HT1080 (cell line): ENCODE measurements at regions not wholly inside any gene's neighbourhood (a gene's known extent, or its start where the extent isn't known, plus 50 kb on each side); places are given as distances from the start of the nearest gene placed in this dataset.
"Not testable (repeated sequence)": the region's sequence is repeated elsewhere in the genome, so short reads cannot be mapped to it uniquely, and the experiment has no call there.

ENCODE experiments used
- DNase-seq: peaks from one replicate; pipeline ENCODE4 v3.0.0-alpha.2; 2015; ENCODE audit warnings: low read depth

- DNase-seq = no peak
Observed at GRCh38 chr18:76307293-76307690, 187.8 kb downstream of the ZNF516 start.

DNA sequence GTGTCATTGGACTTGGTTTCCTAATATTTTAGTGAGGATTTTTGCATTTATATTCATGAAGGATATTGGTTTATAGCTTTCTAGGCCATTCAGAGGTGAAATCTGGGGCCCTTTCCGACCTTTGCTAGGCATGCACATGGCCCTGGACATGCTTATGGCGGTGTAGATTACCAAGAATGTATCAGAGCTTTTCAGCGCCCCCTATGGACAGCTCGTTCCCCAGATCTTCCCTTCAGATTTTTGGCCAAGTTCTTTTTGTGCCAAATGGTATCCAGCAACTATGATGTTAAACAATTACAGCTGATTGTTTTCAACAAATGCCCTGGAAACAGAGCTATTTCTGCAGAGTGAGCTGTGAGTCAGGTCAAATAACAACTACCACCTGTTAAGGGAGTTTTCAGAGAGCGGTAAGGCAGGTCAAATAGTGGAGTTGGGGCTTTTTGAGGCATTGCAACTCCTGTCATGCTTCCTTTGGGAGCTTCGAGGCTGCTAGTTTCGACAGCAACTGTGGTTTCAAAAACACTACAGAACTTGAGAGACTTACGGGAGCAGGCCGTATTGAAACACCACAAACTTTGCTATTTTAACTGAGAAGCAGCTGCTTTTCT, 188.3 kb downstream of the ZNF516 start:
- DNase-seq = no peak

- DNase-seq = no peak
Observed at GRCh38 chr18:76285866-76286265, 209.2 kb downstream of the ZNF516 start.

- no peak for DNase-seq
Observed at GRCh38 chr18:76281565-76281964, 213.5 kb downstream of the ZNF516 start.

GRCh38 chr18:76277801-76278200, 217.2 kb downstream of the ZNF516 start:
- no peak for DNase-seq

DNA sequence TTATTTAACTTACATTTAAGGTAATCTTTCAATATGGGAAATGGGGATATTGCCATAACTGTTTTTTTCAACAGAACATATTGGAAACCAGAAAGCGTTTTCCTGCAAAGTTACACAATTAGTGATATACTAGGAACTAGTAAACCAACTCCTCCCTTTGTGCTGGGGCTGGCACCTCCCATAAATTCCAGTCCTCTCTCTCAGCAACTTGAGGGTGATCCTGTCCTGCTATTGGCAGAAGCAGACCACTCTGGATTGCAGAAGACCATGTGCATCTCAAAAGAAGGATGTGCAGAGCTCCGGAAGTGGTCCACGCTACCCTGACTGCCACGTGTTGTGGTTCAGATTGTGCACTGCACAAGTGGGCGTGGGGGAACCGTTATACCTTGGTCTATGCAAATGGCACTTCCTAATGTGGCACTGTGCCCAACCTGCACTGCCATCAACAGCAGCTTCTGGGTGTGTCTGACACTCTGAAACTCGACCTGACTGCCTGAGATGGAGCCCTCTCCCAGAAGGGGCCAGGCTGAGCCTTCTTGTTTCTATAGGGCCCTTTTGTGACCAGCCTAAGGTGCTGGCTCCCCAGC, 219.2 kb downstream of the ZNF516 start:
- no peak for DNase-seq

GRCh38 chr18:76274468-76275289, 220.4 kb downstream of the ZNF516 start:
- DNase-seq = peak; percentile 30

GRCh38 chr18:76273956-76274355, 221.1 kb downstream of the ZNF516 start:
- DNase-seq = no peak

DNA sequence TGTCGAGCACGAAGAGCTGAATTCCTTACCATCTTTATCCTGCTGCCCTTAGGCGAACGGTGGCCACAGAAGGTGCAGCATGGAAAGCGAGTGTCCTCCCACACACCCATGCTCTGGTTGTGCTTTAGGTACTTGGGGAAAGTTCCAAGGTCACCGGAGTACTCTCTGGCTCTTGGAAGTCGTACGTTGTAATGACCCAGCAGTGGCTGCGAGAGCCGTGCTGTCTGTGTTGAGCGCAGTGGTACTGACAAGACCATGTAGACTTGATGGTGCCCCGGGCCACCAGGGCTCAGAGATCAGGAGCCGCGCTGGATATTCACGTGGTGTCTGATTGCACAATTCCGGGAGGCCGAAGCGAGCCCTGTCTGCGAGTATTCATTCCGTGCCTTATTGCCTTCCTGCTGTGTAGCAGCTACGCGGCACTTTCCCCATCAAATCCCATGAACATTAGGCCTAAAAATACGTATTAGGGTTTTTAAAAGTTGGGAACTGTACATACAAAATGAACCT, 222.0 kb downstream of the ZNF516 start:
- no peak for DNase-seq

DNA sequence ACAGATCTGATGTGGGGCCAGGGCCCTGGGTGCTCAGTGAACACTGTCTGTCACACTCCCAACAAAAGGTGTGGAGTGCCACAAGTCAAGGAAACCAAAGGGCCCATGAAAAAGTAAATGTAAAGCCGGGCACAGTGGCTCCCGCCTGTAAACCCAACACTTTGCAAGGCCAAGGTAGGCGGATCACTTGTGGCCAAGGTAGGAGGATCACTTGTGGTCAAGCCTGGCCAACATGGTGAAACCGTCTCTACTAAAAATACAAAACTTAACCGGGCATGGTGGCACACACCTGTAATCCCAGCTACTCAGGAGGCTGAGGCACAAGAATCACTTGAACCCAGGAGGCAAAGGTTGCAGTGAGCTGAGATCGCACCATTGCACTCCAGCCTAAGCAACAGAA, 227.6 kb downstream of the ZNF516 start:
- DNase-seq = not testable (repeated sequence)

DNA sequence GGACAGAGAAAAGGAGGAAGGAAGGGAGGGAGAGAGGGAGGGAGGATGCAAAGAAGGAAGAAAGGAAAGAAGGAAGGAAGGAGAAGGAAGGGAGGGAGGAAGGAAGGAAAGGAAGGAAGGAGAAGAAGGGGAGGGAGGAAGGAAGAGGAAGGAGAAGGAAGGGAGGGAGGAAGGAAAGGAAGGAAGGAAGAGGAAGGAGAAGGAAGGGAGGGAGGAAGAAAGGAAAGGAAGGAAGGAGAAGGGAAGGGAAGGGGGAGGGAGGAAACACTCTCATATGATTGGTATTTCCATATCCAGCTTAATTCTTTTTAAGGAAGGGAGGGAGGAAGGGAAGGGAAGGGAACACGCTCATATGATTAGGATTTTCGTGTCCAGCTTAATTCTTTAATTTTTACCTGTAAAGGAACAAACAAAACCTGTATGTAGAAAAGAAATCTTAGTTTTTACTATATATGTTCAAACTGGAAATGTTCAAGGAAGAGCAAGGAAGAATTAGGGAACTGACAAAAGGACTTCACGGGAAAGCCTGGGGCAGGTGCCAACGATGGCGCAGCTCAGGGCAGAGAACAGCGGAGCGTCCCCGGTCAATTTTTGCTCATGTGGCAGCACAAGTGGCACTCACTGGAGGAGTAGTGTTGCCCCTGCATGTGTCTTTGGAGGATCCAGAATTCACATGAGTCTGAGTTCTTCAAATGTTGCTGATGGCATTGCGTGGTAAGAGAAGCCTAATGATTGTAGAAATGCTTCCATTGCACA, 228.6 kb downstream of the ZNF516 start:
- DNase-seq = no peak

- no peak for DNase-seq
Observed at GRCh38 chr18:76265497-76266235, 229.4 kb downstream of the ZNF516 start.

- no peak for DNase-seq
Observed at GRCh38 chr18:76264876-76265250, 230.2 kb downstream of the ZNF516 start.

DNA sequence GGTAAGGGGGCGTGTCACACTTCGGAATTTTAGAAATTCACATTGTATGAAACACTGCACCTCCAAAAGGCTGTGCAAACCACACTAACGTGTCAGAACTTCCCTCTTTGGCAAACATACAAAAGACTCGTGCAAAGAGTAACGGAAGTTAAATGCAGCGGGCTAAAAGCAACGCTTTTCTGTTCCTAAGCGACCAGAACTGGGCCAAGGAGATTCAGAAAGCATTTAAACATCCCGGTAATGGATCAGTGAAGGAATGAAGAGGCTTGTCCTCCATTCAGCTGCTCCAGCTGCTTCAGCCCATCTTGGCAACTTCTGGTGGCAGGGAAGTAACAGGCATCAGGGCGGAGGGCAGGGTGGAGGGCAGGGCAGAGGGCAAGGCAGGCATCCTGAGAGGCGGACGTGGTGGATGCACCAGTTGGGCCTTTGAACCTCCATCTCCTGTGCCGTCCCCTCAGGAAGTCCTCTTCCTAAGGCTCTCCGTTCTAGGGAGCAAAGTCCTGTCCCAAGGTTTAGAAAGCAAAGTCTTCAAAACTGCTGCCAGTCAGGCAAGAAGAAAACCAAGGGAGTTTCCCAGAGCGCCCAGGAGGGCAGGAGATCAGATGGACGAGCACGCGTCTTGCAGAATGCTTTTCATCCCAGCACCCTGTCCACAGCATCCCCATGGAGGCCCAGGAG, 230.7 kb downstream of the ZNF516 start:
- no peak for DNase-seq

DNA sequence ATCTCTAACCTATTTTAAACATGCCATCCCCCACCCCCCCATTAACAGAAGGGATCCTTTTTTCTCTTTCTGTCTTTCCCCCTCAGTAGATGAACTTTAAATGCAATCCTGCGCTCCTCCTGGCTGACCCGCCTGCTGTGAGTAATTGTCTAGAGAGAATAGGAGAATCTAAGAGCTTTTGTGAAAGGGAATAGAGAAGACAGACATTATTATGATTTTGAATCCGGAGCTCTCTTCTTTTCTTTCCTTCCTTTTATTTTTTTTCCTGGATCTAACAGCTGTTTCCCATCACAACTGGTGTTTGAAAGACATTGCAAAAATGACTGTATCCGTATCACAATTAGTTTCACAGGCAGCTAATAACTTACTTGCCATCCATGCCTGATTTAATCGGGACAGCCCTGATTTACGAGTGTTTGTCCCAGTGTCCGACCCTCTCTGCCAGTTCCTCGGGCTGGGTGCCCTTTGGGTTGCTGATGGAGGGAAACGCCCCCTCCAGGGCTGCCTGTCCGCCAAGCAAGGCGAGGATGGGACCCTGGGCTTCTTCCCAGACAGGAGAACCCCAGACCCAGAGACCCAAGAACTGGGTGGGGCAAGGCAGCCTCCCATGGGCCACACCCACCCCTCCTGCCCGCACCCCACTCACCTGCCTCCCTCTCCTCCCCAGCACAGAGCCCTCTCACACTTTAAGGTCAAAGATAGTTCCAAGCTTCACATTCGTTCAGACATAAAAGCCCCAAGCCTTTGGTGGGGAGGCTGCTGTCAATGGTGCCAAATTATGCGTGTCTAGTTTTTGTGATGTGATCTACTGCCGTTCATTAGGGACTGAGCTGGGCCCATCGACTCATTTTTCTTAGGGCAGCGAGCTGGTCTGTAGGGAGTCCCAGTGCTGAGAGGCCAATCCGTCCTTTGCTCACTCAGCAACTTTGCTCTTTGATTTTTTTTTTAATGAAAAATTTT, 231.7 kb downstream of the ZNF516 start:
- no peak for DNase-seq

DNA sequence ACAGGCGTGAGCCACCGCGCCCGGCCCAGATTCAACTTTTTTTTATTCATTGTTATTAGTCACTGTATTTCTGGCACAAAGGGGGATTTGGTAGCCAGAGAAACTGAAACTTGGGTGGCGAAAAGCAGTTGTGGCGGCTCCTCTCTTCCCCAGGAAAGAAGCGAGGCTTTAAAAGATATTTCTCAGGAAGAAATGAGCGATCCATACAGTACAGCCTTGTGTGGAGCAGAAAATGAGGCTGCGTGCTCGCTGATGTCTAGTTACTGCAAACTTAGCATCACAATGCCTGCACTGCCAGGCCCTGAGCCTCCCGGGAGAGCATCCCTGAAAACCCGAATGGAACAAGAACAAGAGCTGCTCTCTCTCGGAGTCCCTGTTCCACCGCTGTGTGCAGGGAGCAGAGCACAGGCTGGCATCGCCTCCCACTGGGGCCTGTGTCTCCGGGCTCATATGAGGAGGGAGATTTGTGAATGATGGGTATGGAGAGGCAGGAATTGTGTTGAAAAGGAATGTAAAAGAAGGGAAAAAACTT, 234.0 kb downstream of the ZNF516 start:
- no peak for DNase-seq

GRCh38 chr18:76259711-76260110, 235.3 kb downstream of the ZNF516 start:
- no peak for DNase-seq

DNA sequence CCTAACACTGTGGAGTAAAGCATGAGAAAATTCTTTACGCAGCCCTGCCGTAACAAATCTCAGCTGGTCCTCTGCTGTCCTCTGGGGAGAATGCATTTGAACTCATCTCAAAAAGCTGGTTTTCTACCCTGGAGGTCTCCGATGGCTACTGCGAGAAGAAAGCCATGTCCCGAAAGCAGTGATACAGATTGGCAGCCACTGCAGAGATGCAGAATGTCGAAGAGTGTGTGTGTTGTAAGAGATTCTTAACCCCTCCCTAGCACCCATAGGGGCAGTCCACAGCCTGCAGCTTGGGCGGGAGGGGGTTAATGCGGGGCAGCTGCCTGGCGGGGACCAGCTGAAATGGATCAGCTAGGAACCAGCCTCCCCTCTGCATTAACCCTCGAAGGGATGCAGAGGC, 235.9 kb downstream of the ZNF516 start:
- no peak for DNase-seq

- DNase-seq = no peak
Observed at GRCh38 chr18:76258209-76258608, 236.8 kb downstream of the ZNF516 start.
